ENCODE measurements at regions not wholly inside any gene's neighbourhood (a gene's known extent, or its start where the extent isn't known, plus 50 kb on each side); places are given as distances from the start of the nearest gene placed in this dataset.
"Not testable (repeated sequence)": the region's sequence is repeated elsewhere in the genome, so short reads cannot be mapped to it uniquely, and the experiment has no call there.

DNA sequence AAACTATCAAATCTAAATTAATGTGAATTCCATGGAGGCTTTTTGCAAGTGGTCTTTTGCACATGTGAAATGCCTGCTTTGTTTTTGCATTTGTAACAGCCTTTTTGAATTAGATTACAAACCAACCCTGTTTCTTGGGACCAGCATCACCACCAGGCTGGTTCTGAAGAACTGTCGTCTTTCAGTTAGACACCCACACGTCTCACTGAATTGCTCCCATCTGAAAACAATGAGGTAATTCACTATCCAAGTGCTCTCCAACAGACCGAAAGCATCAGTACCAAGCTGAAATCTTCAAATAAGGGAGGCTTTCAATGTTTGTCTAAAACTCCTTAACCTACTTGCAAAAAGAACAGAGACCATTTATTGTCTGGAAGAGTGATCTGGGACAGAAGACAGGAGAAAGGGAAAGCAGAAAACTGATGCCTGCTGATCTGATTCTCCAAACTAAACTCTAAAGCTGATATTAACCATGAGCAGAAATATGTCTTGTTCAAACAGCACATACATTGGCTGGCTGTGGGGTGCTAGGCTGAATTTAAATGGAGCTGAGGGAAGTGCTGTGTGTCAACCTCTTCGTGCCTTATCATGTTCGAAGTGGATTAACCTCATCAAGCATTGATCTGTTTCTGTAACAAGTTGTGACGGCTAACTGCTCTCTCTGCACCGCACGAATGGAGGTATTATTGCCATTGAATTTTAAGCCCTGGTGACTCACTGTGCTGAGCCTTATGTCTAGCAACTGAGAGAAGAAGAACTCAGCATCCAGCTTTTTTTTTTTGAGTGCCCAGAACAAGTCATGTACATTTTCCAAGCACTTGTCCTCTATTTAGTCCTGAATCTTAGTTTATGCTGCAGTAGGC, 213.7 kb upstream of the P2RY1 start:
- DNase-seq (ENCODE audit: low read depth in 3 of 3, low spot score in 1 of 3) = no peak

DNA sequence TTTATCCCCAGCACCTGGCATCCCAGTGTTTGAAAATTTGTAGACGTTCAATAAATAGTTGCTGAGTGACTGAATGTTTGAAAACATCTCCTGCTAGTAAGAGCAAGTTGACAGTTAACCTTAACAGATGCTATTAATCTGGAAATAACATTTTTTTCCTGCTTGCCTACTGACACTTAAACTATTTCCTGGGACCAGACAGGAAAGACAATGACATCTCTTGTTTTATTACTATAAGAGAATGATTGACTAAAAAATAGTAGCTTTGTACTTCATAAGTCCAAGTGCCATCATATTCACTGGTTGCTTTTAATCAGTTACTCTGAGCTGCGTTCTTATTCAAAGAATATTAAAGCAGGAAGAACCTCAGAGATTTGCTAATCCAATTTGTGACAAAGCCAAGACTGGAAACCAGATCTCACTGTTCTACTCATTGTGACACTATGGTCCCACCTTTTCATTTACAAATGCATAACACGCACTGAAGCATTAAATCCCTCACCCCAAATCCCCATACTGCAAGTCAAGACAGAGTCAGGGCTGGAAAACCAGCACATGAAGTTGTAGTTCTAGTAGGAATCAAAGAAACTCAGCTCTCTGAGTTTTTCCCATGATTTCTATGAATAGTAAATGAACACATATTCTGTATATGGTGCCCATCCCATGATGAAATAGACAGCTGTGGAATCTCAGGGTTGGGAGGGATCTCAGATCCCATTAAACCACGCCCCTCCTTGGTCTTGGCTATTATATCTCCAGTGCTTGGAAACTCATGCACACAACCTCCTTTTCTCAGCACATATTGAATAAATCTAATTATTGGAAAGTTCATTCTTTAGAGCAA, 212.7 kb upstream of the P2RY1 start:
- no peak for DNase-seq (ENCODE audit: low read depth in 3 of 3, low spot score in 1 of 3)

DNA sequence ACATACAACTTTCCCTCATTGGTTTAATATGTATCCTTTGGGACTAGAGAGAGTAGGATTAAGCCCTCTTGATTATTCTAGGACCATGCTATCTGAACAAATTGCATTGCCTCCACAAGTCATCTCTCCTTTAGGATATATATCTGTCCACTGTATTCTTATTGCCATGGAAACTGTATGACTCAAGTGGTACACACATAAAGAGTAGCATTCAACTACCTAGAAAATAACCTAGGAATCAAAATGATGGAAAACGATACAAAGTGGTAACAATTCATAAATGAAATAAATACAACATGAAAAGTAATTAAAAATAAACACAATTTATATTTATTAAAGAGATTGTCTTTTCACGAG, 212.1 kb upstream of the P2RY1 start:
- no peak for DNase-seq (ENCODE audit: low read depth in 3 of 3, low spot score in 1 of 3)

DNA sequence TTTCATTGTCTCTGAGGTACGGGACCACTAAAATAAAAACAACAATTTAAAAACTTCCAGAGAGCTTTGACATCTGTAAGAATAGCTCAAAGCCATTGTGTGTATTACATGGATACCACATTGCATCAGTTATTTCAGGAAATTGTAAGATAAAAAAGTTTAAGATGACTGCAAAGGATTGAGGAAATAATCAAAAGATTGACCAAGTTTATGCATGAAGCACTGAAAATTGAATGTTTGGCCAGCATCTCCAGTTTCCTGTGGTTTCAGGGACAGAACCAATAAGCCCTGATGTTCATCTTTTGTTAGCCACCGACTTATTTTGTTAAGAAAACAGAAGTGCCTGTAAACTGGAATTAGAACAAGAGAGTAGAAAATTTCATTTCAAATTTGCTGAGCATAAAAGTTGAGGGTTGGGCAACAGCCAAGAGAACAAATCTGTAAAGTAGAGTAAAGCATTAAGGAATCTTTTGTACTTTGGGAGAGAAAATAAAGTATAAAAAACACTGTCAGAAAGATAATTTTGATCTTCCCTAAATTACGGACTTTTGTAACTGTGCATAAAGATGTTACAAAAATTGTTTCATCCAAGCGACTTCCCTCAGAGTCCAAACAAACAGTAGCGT, 211.5 kb upstream of the P2RY1 start:
- DNase-seq (ENCODE audit: low read depth in 3 of 3, low spot score in 1 of 3) = no peak

DNA sequence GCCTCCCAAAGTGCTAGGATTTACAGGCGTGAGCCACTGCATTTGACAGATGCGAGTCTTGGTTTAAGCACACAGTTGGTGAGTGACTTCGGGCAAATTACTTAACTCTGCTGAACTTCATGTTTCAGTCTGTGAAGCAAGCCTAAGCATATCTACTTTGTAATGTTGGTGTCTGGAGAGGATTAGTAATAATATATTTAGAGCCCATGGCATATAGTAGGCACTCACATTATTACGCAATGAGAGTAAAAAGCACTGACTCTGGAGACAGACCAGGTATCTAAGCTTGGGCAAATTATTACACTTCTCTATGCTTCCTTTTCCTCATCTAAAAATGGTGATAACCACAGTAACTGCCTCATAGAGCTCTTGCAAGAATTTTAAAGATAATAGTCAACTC, 208.7 kb upstream of the P2RY1 start:
- DNase-seq (ENCODE audit: low read depth in 3 of 3, low spot score in 1 of 3) = no peak

DNA sequence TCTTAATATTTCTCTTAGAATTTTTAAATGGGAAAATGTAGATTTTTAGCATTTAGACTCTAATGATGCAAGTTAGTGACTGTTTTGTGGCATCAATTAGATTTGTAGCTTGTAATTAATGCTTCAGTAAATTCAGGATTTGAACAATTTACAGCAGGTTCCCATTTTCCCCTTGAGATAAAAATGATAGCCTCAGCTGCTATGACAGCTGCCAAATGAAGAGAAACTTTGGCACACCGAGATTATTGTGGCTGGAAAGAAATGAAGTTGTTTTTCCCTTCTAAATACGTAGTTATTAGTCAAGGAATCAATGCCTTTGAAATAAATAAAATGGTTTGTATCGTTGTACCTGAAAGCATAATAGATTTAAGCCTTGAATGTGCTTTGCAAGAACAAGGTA, 206.4 kb upstream of the P2RY1 start:
- no peak for DNase-seq (ENCODE audit: low read depth in 3 of 3, low spot score in 1 of 3)

DNA sequence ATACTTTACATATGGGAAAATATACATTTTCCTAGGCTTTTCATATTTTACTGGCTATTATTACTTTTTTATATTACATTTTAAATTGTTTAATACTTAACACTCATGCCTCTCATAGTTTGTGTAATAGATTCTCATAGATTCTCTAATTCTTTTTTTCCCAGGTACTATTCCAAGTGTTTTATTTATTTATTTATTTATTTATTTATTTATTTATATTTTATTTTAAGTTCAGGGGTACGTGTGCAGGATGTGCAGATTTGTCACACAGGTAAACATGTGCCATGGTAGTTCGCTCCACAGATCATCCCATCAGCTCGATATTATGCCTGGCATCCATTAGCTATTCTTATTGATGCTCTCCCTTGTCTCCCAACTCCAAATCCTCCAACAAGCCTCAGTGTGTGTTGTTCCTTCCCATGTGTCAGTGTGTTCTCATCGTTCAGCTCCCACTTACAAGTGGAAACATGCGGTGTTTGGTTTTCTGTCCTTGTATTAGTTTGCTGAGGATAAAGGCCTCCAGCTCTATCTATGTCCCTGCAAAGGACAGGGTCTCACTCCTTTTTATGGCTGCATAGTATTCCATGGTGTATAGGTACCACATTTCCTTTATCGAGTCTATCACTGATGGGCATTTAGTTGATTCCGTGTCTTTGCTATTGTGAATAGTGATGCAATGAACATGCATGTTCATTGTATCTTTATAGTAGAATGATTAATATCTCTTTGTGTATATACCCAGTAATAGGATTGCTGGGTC, 205.4 kb upstream of the P2RY1 start:
- DNase-seq (ENCODE audit: low read depth in 3 of 3, low spot score in 1 of 3) = no peak

DNA sequence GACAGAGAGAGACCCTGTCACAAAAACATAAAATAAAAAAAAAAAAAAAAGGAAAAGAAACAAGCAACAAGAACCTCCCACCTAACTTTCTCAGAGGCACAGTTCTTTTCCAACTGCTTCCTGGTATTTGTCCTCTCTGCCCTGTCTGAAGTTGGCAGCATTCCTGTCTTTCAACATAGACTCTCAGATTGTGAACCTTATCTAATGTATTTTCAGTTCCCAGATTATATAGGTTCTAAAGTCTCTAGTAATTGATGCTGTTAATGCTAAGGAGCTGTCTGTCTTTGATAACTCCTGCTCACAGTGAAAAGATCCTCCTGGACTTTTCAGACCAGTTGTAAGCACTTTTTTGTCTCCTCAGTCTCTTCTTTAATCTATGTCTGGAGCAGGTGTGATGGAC, 199.5 kb upstream of the P2RY1 start:
- DNase-seq (ENCODE audit: low read depth in 3 of 3, low spot score in 1 of 3) = no peak

DNA sequence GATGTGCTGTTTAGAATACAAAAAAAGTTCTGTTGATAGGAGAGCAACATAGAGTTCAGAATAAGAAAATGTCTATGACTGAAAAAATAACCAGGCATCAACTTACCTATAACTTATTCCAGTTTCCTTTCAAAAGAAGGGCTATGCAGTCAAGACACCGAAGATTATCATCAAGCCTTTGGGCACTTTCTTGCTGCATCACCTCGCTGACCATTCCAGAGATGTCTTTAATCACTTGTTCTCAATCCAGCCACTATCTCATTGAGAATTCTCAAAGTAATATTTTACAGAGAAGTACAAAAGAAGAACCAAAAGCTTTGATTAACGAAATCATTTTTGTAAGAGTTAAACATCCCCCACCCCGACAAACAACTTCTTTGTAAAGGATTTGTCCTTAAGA, 198.3 kb upstream of the P2RY1 start:
- DNase-seq (ENCODE audit: low read depth in 3 of 3, low spot score in 1 of 3) = no peak

DNA sequence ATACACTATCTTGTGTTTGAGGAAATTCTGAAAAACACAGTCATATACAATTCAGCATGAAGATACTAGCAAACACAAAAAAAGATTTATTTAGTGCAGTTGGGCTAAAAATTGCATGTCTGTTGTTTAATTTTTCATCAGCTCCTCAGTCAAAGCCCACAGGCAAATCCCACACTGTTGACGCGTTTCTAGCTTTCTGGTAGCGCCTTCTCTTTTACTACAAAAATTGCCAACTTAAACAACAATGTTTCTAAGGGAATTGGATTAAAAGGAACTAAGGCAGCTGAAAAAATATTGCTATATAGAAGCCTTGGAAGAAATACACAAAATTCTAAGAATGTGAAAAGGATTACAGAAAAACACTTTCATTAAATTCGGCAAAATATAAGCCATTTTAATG, 196.7 kb upstream of the P2RY1 start:
- no peak for DNase-seq (ENCODE audit: low read depth in 3 of 3, low spot score in 1 of 3)

DNA sequence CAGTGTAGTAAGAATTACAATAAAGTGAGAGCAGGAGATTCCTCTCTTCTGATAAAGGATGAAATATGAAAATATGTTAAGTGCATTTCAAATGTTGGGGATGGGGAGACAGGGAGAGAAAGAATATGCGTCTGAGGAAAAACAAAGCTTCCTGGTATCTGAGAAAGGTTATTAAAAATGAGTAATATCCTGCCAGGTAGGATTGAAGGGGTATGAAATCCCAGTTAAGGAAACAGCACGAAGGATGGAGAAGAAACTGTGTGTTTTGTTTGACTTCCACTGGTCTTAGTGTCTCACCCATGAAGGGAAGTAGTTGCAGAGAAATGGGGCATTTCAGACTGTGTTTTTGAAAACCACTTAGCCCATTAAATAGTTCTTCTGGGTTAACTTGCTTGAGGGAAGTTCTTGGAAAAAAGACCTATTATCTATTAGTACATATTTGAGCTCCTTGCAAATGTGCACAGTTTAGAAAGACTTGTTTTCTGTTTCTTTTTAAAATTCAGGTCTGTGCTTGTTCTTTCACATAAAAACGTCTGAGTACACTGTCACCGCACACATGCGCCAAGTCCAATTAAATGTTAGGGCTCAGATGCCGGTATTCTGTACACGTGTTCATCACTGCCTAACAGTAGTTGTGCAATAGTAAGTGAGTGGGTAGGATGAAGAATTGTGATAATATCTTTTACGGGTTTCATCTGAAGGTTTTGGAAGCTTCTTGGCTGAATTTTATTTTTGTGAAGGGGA, 196.1 kb upstream of the P2RY1 start:
- DNase-seq (ENCODE audit: low read depth in 3 of 3, low spot score in 1 of 3) = no peak

DNA sequence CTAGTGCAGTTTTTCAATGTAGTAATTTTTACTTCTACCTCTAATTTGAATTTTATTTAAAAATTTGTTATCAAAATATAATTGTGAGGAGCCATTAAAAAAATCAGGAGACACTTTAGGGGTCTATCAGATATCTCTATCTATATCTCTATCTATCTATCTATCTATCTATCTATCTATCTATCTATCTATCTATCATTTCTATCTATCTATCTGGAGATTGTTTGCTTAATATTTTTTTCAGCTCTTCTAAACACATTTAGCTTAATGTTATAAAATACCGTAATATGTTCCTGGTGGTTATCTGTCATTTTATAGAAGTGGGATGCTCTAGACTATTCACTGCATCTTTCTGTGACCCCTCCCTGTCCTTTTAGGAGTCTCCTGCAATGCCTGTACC, 193.7 kb upstream of the P2RY1 start:
- DNase-seq (ENCODE audit: low read depth in 3 of 3, low spot score in 1 of 3) = no peak

DNA sequence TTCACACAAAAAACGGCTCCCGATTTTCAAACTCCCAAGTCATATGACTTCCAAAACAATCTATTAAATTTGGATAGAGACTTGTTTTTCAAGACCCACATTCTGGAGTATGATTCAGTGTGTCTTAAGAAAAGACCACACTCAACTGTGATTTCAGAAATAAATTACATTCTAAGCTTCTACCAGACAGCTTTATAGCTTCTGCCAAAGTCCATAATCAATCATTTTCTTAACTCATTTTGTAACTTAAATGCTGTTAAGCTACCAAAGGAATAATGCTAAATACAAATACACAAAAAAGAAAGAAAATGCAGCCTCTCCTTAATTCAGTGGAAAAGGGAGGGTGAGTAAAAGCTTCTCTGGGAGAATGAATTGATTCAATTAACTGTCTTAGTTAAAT, 192.3 kb upstream of the P2RY1 start:
- DNase-seq (ENCODE audit: low read depth in 3 of 3, low spot score in 1 of 3) = no peak

DNA sequence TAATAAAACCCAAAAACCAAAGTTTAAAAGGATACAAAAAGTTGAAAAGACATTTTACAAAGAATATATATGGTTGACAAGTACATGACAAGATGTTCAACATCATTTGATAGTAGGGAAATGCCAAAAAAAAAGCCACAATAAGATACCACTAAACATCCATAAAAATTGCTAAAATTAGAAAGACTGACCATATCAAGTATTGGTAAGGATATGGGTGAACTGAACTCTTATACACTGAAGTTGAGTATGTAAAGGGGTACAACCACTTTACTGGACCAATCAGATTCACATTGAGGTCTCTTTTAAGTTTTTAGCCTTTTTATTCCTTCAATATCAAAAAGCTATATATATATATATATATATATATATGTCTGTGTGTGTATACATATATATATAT, 190.5 kb upstream of the P2RY1 start:
- no peak for DNase-seq (ENCODE audit: low read depth in 3 of 3, low spot score in 1 of 3)

DNA sequence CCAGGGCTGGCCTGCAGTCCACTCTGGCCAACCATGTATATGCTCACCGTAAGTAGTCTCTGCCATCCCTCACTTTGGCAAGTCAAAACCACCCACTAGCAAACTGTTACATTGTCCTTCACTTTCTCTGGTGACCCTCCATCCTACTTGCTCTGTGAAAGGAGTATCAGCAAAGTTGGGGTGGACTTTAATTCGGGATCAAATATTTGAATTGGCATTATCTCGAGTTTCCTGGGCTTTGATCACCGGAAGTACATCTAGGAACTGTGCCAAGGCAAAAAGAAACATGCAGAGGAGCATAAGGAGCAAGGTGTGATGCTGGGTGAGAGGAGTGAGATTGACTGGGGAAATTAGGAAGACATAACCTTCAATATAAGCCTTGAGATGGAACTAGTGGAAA, 188.9 kb upstream of the P2RY1 start:
- DNase-seq (ENCODE audit: low read depth in 3 of 3, low spot score in 1 of 3) = no peak

DNA sequence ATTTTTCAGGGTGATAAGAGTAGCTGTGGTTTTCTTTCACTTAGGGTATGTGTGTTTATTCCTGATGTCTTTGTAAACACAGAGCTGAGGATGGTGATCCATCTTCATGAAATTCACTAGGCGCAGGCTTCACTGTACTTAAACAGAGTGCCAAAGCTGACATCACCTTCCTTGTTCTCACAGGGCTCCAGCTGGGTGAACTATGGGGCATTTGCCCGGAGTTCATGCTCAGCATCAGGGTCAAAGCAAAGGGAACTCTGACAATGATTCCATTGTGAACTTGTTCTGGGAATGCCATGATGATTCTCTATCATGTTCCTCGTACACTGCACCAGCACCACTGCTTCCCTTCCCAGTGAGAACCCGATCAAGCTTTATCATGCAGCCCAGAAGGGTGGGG, 184.8 kb upstream of the P2RY1 start:
- no peak for DNase-seq (ENCODE audit: low read depth in 3 of 3, low spot score in 1 of 3)

DNA sequence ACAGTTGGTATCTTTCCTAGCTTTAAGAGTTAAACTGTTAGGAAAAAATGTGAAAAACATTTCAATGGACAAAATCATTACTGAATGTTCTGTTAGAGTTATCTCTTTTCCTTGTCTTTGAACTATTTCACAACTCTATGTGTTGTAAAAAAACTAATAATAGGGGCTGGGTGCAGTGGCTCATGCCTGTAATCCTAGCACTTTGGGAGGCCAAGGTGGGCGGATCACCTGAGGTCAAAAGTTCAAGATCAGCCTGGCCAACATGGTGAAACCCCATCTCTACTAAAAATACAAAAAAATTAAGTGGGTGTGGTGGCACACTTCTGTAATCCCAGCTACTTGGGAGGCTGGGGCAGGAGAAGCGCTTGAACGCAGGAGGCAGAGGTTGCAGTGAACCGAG, 184.0 kb upstream of the P2RY1 start:
- not testable (repeated sequence) for DNase-seq (ENCODE audit: low read depth in 3 of 3, low spot score in 1 of 3)

DNA sequence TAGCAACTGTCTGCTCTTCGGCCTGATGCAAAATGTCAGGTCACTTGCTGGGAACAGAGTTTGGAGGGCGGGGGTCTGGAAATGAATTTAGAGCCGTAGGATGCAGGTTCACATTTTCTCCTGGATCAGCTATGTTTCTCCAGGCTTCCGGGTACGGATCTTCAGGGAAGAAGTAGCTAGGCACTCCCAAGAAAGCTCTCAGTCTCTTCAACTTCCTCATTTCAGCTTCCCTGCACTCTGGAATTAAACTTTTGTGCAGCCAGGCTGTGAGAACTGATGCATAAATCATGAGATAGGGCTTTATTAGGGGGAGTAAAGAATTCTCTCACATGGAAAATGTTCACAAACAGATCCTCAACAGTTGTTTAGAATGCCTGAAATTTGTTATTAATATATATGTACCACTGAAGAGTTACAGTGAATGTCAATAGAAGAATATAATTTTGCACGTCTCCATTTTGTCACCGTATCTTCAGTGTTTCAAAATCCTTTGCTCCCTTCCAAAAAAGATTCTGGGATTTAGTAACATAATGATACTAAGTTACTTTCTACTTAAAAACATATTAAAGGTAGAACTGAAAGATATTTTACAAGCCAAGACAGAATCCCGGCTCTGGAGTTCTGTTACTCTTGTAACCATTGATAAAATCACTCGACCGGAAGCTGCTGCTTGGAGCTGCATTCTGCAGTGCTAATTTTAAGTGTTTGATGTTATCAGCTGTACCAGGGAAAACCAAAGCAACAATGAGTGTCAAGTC, 178.5 kb upstream of the P2RY1 start:
- DNase-seq (ENCODE audit: low read depth in 3 of 3, low spot score in 1 of 3) = no peak

DNA sequence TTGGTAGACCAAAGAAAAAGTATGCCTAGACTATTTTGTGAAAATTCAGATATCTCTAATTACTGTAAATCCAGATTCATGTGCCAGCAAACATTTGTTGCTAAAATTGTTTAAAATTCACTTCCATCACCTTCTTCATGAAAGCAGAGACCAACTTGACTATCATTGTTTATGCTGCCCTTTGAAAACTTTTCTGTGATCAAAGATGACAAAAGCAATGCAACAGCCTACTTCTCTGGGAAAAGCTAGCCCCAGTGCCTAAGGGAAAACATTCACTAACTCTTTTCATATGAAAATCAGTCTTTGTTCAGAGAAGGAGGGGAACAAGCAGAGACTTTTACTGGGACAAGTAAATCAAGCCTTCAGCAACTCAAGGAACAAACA, 178.0 kb upstream of the P2RY1 start:
- DNase-seq (ENCODE audit: low read depth in 3 of 3, low spot score in 1 of 3) = no peak

Measured in stimulated activated CD4-positive, alpha-beta T cell treated with anti-CD3 and anti-CD28 coated beads, TNF-alpha, amount 100 ng/mL, for 1 hour (primary cell).